ENCODE measurements at regions not wholly inside any gene's neighbourhood (a gene's known extent, or its start where the extent isn't known, plus 50 kb on each side); places are given as distances from the start of the nearest gene placed in this dataset.

- H4K91ac ChIP-seq (replicated peaks; ENCODE audit: insufficient read length, low read length): no peak overlapping the region
- H3K27ac ChIP-seq (ENCODE audit: low read depth, low read length): no peak overlapping the region
- no peaks in the 10 kb centered on the region for H3K27me3 ChIP-seq (replicated peaks in 1 of 4; ENCODE audit: control insufficient read depth in 3 of 4, extremely low read depth in 1 of 4, insufficient read depth in 3 of 4, low read length in 3 of 4)
- FAIRE-seq: no peak
- ChIA-PET CTCF (ENCODE audit: partially characterized antibody) (interaction anchor here (0.6 to 2.6 kb wide), 2 partner anchors 10 to 478 kb away, joined by 3 to 7 read pairs; no protein-coding TSS in a partner anchor), POLR2A (ENCODE audit: partially characterized antibody) (no interaction called here)
- no peak overlapping the region for H3K9ac ChIP-seq (replicated peaks in 1 of 4; ENCODE audit: extremely low read depth in 1 of 4, low read depth in 3 of 4, low read length in 3 of 4)
- no peak overlapping the region for H3K4me2 ChIP-seq (ENCODE audit: insufficient read depth in 1 of 2, low read depth in 2 of 2, low read length in 2 of 2)
- no peak overlapping the region for H2BK20ac ChIP-seq (ENCODE audit: low read length)
- H2BK5ac ChIP-seq (ENCODE audit: low read depth, low read length): no peak overlapping the region
- no peaks in the 10 kb centered on the region for H3K79me2 ChIP-seq (ENCODE audit: control insufficient read depth in 1 of 2, insufficient read depth in 2 of 2, low read length in 2 of 2)
- H4K20me1 ChIP-seq (replicated peaks in 1 of 2; ENCODE audit: control insufficient read depth in 1 of 2, insufficient read depth in 2 of 2, low read length in 2 of 2): no peaks in the 10 kb centered on the region
- H3K4me1 ChIP-seq (replicated peaks in 1 of 4; ENCODE audit: control insufficient read depth in 3 of 4, insufficient read depth in 4 of 4, low read length in 3 of 4): peaks cover 0 to 3% (median 1%) of the 10 kb centered on the region in 4 experiments; a peak in 2 of 7 replicates
- TF ChIP-seq CHD1 (IDR thresholded peaks at IDR 0.05; ENCODE audit: low read depth, low read length) (no peak), SUZ12 (IDR thresholded peaks at IDR 0.05; ENCODE audit: low read length) (no peak), BACH1 (IDR thresholded peaks at IDR 0.05; ENCODE audit: low read length) (no peak), RFX5 (IDR thresholded peaks at IDR 0.05; ENCODE audit: borderline replicate concordance, low read depth, low read length) (no peak), BCL11A (IDR thresholded peaks at IDR 0.05; ENCODE audit: low read depth in 2 of 2, low read length in 2 of 2) (no peak), FOSL1 (IDR thresholded peaks at IDR 0.05; ENCODE audit: insufficient read depth, low read depth, low read length) (no peak), CBX8 (IDR thresholded peaks at IDR 0.05; ENCODE audit: borderline replicate concordance, low read depth, low read length) (no peak), CEBPB (IDR thresholded peaks at IDR 0.05; ENCODE audit: low read depth, low read length) (no peak), TAF1 (IDR thresholded peaks at IDR 0.05; ENCODE audit: low read depth, low read length) (no peak), SAP30 (IDR thresholded peaks at IDR 0.05; ENCODE audit: insufficient read depth, insufficient replicate concordance, low read length) (no peak), HDAC6 (IDR thresholded peaks at IDR 0.05; ENCODE audit: low read depth, low read length) (no peak), SIN3A (conservative IDR thresholded peaks at IDR 0.05 in 1 of 2, IDR thresholded peaks at IDR 0.05 in 1 of 2; ENCODE audit: low read depth in 1 of 2, low read length in 2 of 2) (no peak)
- no peak overlapping the region for H4K5ac ChIP-seq (ENCODE audit: insufficient read length, low read depth, low read length)
- no peaks in the 10 kb centered on the region for H3K36me3 ChIP-seq (ENCODE audit: control insufficient read depth in 2 of 4, insufficient read depth in 4 of 4, low read length in 3 of 4)
- H3K14ac ChIP-seq (ENCODE audit: insufficient read length): no peak overlapping the region
- H3K4me3 ChIP-seq (ENCODE audit: extremely low read depth in 1 of 4, insufficient read depth in 2 of 4, low read depth in 3 of 4, low read length in 4 of 4): no peak overlapping the region
- H4K8ac ChIP-seq (ENCODE audit: extremely low read depth, insufficient read depth, low read length): no peak overlapping the region
- no peak overlapping the region for H2BK120ac ChIP-seq (replicated peaks; ENCODE audit: low read depth, low read length)
- H3K9me3 ChIP-seq (ENCODE audit: insufficient read depth in 2 of 2, low read depth in 1 of 2, low read length in 1 of 2): no peaks in the 10 kb centered on the region
- H3K23me2 ChIP-seq (ENCODE audit: low read depth, low read length): no peaks in the 10 kb centered on the region
- no peaks in the 10 kb centered on the region; the same call in 1 of the 2 replicates for H3K79me1 ChIP-seq (ENCODE audit: low read depth, low read length)
- H2AK5ac ChIP-seq (ENCODE audit: low read depth, low read length): no peak overlapping the region
- H2BK12ac ChIP-seq (ENCODE audit: low read depth, low read length): no peak overlapping the region
- WGBS, 2 experiments (ENCODE audit: extremely low coverage in 1 of 2, insufficient coverage in 1 of 2, insufficient read length in 1 of 2, insufficient replicate concordance in 2 of 2, low coverage in 1 of 2, low lambda C conversion rate in 2 of 2, missing lambda C conversion rate in 1 of 2): 93% methylated on average over 2 of the region's 2 CpGs; no CpG with 5 or more reads in 1 of the 2 experiments
- no peak overlapping the region for H3K23ac ChIP-seq (ENCODE audit: insufficient read length)
- no peak for DNase-seq (ENCODE audit: low read depth in 1 of 2, low spot score in 2 of 2)
- H2BK15ac ChIP-seq (ENCODE audit: low read length): no peak overlapping the region
- H2AFZ ChIP-seq (ENCODE audit: low read length): no peak overlapping the region
- H3K18ac ChIP-seq (ENCODE audit: extremely low read depth, low read length): no peak overlapping the region
- H3K4ac ChIP-seq (replicated peaks; ENCODE audit: insufficient read length, low read depth, low read length): no peak overlapping the region
- no peak overlapping the region for H3K56ac ChIP-seq (replicated peaks; ENCODE audit: insufficient read length, low read depth, low read length)
These were observed 95.0 kb upstream of the PAM start for GRCh38 chr5:102660111-102660510.
